ENCODE measurements at regions not wholly inside any gene's neighbourhood (a gene's known extent, or its start where the extent isn't known, plus 50 kb on each side); places are given as distances from the start of the nearest gene placed in this dataset.
"Not testable (repeated sequence)": the region's sequence is repeated elsewhere in the genome, so short reads cannot be mapped to it uniquely, and the experiment has no call there.

DNA sequence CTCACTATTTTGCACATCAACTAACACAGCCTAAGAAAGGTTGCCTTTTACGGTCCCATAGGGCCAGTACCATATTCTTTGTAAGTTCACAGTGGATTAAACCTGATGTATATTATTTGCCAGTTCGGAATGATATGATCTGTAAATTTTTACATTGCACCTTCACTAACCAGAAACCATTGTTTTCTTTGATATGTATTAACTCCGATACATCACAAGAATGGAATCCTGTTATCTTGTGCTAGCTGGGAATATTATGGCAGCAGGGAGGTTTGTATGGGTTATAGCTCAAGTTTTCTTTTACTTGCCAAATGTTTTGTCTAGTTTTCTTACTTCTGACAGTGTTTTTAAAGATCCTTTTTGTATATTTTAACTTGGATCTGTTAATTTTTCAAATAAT lies 51.4 kb upstream of the S1PR1 start:
- in situ Hi-C loops (cut with HindIII; ENCODE audit: low sequenced_read_pairs): no loop called here

GRCh38 chr1:101183388-101183699 lies 53.5 kb upstream of the S1PR1 start:
- in situ Hi-C loops (cut with HindIII; ENCODE audit: low sequenced_read_pairs): no loop called here

- in situ Hi-C loops (cut with HindIII; ENCODE audit: low sequenced_read_pairs): no loop called here
Measured at GRCh38 chr1:101182627-101183387, 54.0 kb upstream of the S1PR1 start.

- in situ Hi-C loops (cut with HindIII; ENCODE audit: low sequenced_read_pairs): no loop called here
Measured at GRCh38 chr1:101181930-101182329, 54.9 kb upstream of the S1PR1 start.

GRCh38 chr1:101178688-101179491 lies 57.9 kb upstream of the S1PR1 start:
- in situ Hi-C loops (cut with HindIII; ENCODE audit: low sequenced_read_pairs): no loop called here

- in situ Hi-C loops (cut with HindIII; ENCODE audit: low sequenced_read_pairs): no loop called here
Measured at GRCh38 chr1:101178341-101178687, 58.5 kb upstream of the S1PR1 start.

- in situ Hi-C loops (cut with HindIII; ENCODE audit: low sequenced_read_pairs): no loop called here
Measured at GRCh38 chr1:101175886-101176285, 60.9 kb upstream of the S1PR1 start.

GRCh38 chr1:101175466-101175865 lies 61.4 kb upstream of the S1PR1 start:
- in situ Hi-C loops (cut with HindIII; ENCODE audit: low sequenced_read_pairs): no loop called here

GRCh38 chr1:101174722-101175121 lies 62.1 kb upstream of the S1PR1 start:
- in situ Hi-C loops (cut with HindIII; ENCODE audit: low sequenced_read_pairs): no loop called here

GRCh38 chr1:101174298-101174697 lies 62.5 kb upstream of the S1PR1 start:
- in situ Hi-C loops (cut with HindIII; ENCODE audit: low sequenced_read_pairs): not testable (repeated sequence)

DNA sequence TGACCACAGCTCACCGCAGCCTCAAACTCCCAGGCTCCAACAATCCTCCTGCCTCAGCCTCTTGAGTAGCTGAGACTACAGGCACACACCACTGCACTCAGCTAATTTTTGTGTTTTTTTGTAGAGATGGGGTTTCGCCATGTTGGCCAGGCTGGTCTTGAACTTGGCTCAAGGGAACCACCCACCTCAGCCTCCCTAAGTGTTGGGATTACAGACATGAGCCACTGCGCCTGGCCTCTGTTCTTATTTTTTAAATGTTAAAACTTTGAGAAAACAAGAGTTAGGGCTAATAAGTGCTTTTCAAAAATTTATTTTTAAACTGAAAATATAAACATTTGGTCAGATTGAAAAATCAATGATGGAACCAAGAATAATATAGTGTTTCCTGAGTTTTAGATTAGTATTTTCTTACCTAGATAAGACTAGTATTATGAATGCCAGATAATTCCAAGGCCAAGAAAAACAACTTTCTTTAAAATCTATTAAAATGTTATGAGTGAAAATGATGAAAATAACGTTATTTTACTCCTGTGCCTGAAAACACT lies 66.2 kb upstream of the S1PR1 start:
- in situ Hi-C loops (cut with HindIII; ENCODE audit: low sequenced_read_pairs): no loop called here

- in situ Hi-C loops (cut with HindIII; ENCODE audit: low sequenced_read_pairs): no loop called here
Measured at GRCh38 chr1:101167891-101168290, 68.9 kb upstream of the S1PR1 start.

DNA sequence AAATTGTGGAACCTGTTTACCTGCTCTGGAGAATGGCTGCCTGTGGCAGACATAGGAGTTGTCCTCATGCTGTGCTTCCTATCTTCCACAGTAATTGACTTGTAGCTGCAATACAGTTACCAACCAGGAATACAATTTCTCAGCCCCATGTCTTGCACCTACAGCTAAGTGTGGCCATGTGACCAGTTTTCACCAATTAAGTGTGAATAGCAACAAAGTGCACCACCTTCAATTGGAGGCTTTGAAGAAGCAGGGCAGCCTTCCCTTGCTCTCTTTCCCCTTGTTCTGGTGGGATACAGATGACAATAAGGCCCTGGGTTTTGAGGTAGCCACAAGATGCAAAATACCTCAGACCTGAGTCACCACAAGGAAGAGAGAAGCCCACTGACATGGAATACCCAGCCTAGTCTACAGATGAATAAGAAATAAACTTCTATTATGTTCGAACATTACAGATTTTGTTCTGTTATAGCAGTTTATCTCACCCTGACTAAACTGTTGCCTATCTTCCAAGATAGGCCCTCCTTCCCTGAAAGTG lies 70.2 kb upstream of the S1PR1 start:
- in situ Hi-C loops (cut with HindIII; ENCODE audit: low sequenced_read_pairs): no loop called here

DNA sequence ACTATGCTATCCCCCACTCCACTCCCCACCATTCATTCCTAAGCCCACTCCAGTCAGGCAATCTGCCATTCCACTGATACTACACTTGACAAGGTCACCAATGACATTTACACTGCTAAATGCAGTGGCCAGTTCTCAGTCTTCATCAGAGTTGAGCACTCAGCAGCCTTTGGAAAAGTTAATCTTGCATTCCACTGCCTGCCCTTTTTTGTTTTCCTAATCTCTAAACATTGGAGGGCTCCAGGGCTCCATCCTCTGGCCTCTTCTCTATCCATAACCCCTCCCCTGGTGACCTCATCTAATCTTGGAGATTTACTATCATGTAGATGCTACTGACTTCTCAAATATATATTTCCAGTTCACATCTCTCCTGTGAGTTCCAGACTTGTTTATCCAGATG lies 70.9 kb upstream of the S1PR1 start:
- in situ Hi-C loops (cut with HindIII; ENCODE audit: low sequenced_read_pairs): no loop called here

- in situ Hi-C loops (cut with HindIII; ENCODE audit: low sequenced_read_pairs): no loop called here
Measured at GRCh38 chr1:101165532-101165931, 71.3 kb upstream of the S1PR1 start.

GRCh38 chr1:101164776-101165175 lies 72.0 kb upstream of the S1PR1 start:
- in situ Hi-C loops (cut with HindIII; ENCODE audit: low sequenced_read_pairs): no loop called here

DNA sequence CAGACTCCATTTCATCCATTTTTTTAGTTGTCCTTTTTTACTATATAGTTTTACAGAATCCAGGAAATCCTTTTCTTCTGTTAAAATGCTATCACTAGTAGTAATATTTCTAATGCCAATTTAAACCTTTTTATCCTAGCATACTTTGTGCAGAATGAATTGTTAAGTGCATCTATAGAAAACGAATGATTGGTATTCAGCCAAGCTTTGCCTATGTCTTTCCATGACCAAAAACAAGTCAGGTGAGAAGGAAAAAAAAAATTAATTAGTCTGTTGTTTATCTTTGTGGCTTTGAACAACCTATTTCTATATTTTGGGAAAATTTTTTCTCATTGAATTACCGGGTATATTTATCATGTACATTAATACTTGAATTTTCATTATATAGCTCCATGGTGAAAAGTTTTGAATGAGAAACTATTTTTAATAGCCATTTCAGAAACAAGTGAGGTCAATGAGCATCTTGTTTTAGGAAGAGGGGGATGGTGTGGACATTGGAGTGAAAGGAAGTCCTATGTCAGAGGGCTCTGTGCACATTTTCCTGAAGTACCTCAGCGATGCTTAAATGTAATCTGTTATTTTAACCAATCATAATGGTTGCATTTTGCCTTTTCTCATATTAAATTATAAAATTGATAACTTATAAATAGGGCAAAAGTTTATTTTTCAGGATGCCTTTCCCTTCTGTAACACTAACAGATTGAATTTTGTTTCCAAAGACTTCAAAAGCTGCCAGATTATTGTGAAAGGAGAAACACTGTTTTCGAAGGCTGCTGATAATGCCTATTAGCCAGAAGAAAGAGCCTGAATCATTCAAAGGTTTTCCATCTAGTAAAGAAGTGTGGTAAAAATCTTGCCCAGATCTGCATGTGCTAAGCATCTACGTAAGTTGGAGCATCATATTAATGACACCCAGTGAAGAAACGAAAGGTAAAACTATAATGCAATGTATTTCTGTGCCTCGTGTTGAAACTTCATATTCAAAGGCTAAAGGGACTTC lies 73.8 kb upstream of the S1PR1 start:
- in situ Hi-C loops (cut with HindIII; ENCODE audit: low sequenced_read_pairs): no loop called here

GRCh38 chr1:101162300-101162699 lies 74.5 kb upstream of the S1PR1 start:
- in situ Hi-C loops (cut with HindIII; ENCODE audit: low sequenced_read_pairs): no loop called here

- in situ Hi-C loops (cut with HindIII; ENCODE audit: low sequenced_read_pairs): no loop called here
Measured at GRCh38 chr1:101161619-101162018, 75.2 kb upstream of the S1PR1 start.

GRCh38 chr1:101158424-101158823 lies 78.4 kb upstream of the S1PR1 start:
- in situ Hi-C loops (cut with HindIII; ENCODE audit: low sequenced_read_pairs): no loop called here

DNA sequence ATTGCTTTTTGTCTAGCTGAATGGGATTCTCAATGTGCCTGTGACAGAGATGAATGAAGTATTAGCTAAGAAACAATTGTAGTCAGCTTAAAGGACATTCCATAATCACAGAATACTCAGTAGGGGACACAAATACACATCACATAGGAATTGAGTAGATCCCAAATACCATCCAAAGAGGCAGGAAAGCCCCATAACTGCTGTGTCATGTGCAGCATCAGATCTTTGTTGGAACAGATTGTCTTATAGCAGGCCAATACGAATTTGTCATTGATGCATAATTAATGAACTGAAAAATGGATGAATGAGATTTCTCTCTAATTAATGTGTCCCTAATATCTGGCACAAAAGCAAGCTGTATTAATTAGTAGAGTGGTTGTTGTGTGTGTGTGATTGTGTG lies 82.3 kb upstream of the S1PR1 start:
- in situ Hi-C loops (cut with HindIII; ENCODE audit: low sequenced_read_pairs): no loop called here

All from endothelial cell of hepatic sinusoid (primary cell).